PFSK-1 (cell line): ENCODE measurements at regions not wholly inside any gene's neighbourhood (a gene's known extent, or its start where the extent isn't known, plus 50 kb on each side); places are given as distances from the start of the nearest gene placed in this dataset.

Experiments used
- FOXP2 ChIP-seq: optimal IDR thresholded peaks from 2 replicates; pipeline ENCODE3; 2011; ENCODE audit warnings: borderline replicate concordance, control low read depth, inconsistent platforms; ENCODE audit not compliant: insufficient read depth; ENCODE audit errors: extremely low read length, extremely low read depth
- POLR2AphosphoS5 ChIP-seq: IDR thresholded peaks from 2 replicates; pipeline ENCODE4 v1.6.1; 2012; ENCODE audit warnings: low read depth, mild to moderate bottlenecking, control low read depth, low read length, moderate library complexity
- REST ChIP-seq, 2 experiments: IDR thresholded peaks; 2 replicates each; pipeline versions ENCODE4 v1.6.1 to v1.8.0; 2011 to 2012; ENCODE audit warnings: low read depth in 2 of 2, low read length in 2 of 2, control low read depth in 1 of 2, inconsistent platforms in 1 of 2, mild to moderate bottlenecking in 1 of 2, moderate library complexity in 1 of 2; ENCODE audit not compliant: insufficient read depth in 1 of 2
- SIN3A ChIP-seq: IDR thresholded peaks from 2 replicates; pipeline ENCODE4 v1.6.1; 2012; ENCODE audit warnings: mild to moderate bottlenecking, low read length, moderate library complexity, borderline replicate concordance; ENCODE audit not compliant: insufficient read depth
- TAF1 ChIP-seq: IDR thresholded peaks from 2 replicates; pipeline ENCODE4 v1.6.1; 2012; ENCODE audit warnings: low read length, control low read depth, borderline replicate concordance; ENCODE audit not compliant: insufficient read depth

GRCh38 chr1:244305776-244306341 lies 145.8 kb downstream of the ADSS2 start:
- no peak for TF ChIP-seq REST (IDR thresholded peaks at IDR 0.05; ENCODE audit: insufficient read depth in 1 of 2, low read depth in 2 of 2, low read length in 2 of 2)
- no peak for TF ChIP-seq TAF1
- no peak for TF ChIP-seq SIN3A
- TF ChIP-seq POLR2AphosphoS5: no peak
- TF ChIP-seq FOXP2: no peak

GRCh38 chr1:244306544-244306943 lies 145.2 kb downstream of the ADSS2 start:
- TF ChIP-seq POLR2AphosphoS5: no peak
- TF ChIP-seq TAF1: no peak
- TF ChIP-seq SIN3A: no peak
- no peak for TF ChIP-seq FOXP2
- no peak for TF ChIP-seq REST (IDR thresholded peaks at IDR 0.05; ENCODE audit: insufficient read depth in 1 of 2, low read depth in 2 of 2, low read length in 2 of 2)

GRCh38 chr1:244311784-244312532 lies 139.8 kb downstream of the ADSS2 start:
- TF ChIP-seq POLR2AphosphoS5 (no peak), SIN3A (no peak), REST (IDR thresholded peaks at IDR 0.05; ENCODE audit: insufficient read depth in 1 of 2, low read depth in 2 of 2, low read length in 2 of 2) (no peak), FOXP2 (no peak), TAF1 (no peak)

- TF ChIP-seq REST (IDR thresholded peaks at IDR 0.05; ENCODE audit: insufficient read depth in 1 of 2, low read depth in 2 of 2, low read length in 2 of 2) (no peak), FOXP2 (no peak), SIN3A (no peak), POLR2AphosphoS5 (no peak), TAF1 (no peak)
These were observed 138.4 kb downstream of the ADSS2 start for GRCh38 chr1:244313346-244313745.
